SK-N-MC (cell line): ENCODE measurements at regions not wholly inside any gene's neighbourhood (a gene's known extent, or its start where the extent isn't known, plus 50 kb on each side); places are given as distances from the start of the nearest gene placed in this dataset.

Source experiments
- DNase-seq: peaks from one replicate; pipeline ENCODE4 v3.0.0-alpha.2; 2011; ENCODE audit warnings: low read depth, low spot score
- H3K27ac ChIP-seq: fragments of 200-600 bp; sonication (generic); 2 replicates; pipeline ENCODE4 v1.5.1; 2016; ENCODE audit warnings: mixed run types
- H3K36me3 ChIP-seq: fragments of 200-600 bp; sonication (generic); 2 replicates; pipeline ENCODE4 v1.6.1; 2017; ENCODE audit warnings: antibody characterized with exemption, low read length, mixed read lengths; ENCODE audit not compliant: insufficient read depth
- H3K4me3 ChIP-seq: fragments of 200-600 bp; sonication (generic); 2 replicates; pipeline ENCODE4 v1.5.1; 2016
- H3K9ac ChIP-seq: fragments of 200-600 bp; sonication (generic); 2 replicates; pipeline ENCODE4 v1.8.0; 2017; ENCODE audit warnings: mixed run types, mixed read lengths; ENCODE audit not compliant: insufficient read length
- H3K9me3 ChIP-seq: fragments of 200-600 bp; sonication (generic); 2 replicates; pipeline ENCODE4 v1.6.1; 2017; ENCODE audit warnings: low read depth, mild to moderate bottlenecking, antibody characterized with exemption, low read length, moderate library complexity, mixed read lengths
- EZH2 ChIP-seq: fragments of 200-600 bp; sonication (generic); IDR thresholded peaks from one replicate; pipeline ENCODE4 v1.6.1; 2017; ENCODE audit warnings: antibody characterized with exemption
- FOXP2 ChIP-seq: optimal IDR thresholded peaks from 2 replicates; pipeline ENCODE3; 2011; ENCODE audit warnings: mild to moderate bottlenecking, moderate library complexity; ENCODE audit not compliant: insufficient read depth; ENCODE audit errors: extremely low read length, control extremely low read depth
- POLR2AphosphoS5 ChIP-seq: IDR thresholded peaks from 2 replicates; pipeline ENCODE4 v1.6.1; 2012; ENCODE audit warnings: mild to moderate bottlenecking, low read depth, low read length, borderline replicate concordance

- DNase-seq = no peak
- Histone ChIP-seq H3K27ac (no peak overlapping the region), H3K36me3 (no peaks in the 10 kb centered on the region), H3K9ac (no peak overlapping the region), H3K4me3 (no peak overlapping the region), H3K9me3 (no peaks in the 10 kb centered on the region)
- TF ChIP-seq FOXP2 (no peak), POLR2AphosphoS5 (no peak), EZH2 (no peak)
Measured at GRCh38 chr6:8760951-8761350, 325.6 kb upstream of the SLC35B3 start.

- no peak for DNase-seq
- Histone ChIP-seq H3K9ac (no peak overlapping the region), H3K9me3 (no peaks in the 10 kb centered on the region), H3K36me3 (no peaks in the 10 kb centered on the region), H3K27ac (no peak overlapping the region), H3K4me3 (no peak overlapping the region)
- TF ChIP-seq POLR2AphosphoS5 (no peak), FOXP2 (no peak)
Measured at GRCh38 chr6:8758412-8758811, 323.1 kb upstream of the SLC35B3 start.

DNA sequence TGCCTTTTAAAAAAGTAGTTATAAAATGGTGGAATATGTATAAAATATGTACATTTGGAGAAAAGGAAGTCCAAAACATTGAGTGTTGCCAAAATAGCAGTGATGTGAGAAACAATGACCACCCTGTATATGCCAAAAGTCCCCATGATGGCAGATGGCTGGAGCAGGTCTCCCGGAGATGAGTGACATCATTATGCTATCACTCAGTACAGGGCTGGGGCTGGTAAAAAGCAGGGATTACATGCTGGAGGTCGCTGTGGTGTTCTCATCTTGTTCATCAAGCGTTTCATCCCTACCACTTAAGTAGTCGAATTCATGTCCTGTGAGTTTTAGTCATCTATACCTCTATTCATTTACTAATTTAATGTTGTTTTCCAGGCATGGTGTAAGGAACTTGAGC lies 315.3 kb upstream of the SLC35B3 start:
- no peaks in the 10 kb centered on the region for H3K36me3 ChIP-seq
- no peak overlapping the region for H3K4me3 ChIP-seq
- H3K27ac ChIP-seq = no peak overlapping the region
- H3K9ac ChIP-seq = no peak overlapping the region
- no peaks in the 10 kb centered on the region for H3K9me3 ChIP-seq
- TF ChIP-seq FOXP2 = no peak
- no peak for TF ChIP-seq POLR2AphosphoS5
- no peak for TF ChIP-seq EZH2
- DNase-seq = no peak

- no peaks in the 10 kb centered on the region for H3K36me3 ChIP-seq
- H3K9ac ChIP-seq = no peak overlapping the region
- no peak overlapping the region for H3K27ac ChIP-seq
- no peak for TF ChIP-seq EZH2
- TF ChIP-seq FOXP2 = no peak
- TF ChIP-seq POLR2AphosphoS5 = no peak
- no peak overlapping the region for H3K4me3 ChIP-seq
- DNase-seq = peak; percentile 8
- no peaks in the 10 kb centered on the region for H3K9me3 ChIP-seq
Measured at GRCh38 chr6:8749465-8749864, 314.1 kb upstream of the SLC35B3 start.

DNA sequence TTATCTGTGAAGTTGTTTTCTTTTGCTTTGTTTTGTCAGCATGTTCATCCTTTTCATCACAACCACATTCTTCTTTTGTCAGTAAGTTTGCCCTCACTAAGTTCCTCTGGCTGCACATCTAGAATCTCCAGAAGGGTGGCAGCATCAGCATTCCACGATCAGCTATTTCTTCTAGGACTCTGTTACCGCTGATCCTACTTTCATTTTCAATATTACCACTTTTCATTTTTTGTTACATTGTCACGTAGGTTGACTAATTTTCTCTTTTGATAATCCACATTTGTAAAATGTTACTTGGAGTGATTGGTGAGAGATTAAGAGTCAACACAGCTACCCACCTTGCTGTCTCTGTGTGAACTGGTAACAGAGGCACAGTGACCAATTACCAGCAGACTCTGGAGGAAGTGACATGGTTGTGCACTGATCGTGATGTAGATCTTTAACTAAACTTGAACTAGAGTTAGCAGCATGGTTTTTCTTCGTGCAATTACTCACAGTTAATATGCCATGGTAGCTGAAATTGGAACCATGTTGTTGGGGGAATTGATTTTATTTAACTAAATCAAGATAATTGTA lies 307.9 kb upstream of the SLC35B3 start:
- no peak for TF ChIP-seq EZH2
- no peak for TF ChIP-seq POLR2AphosphoS5
- no peak for TF ChIP-seq FOXP2
- DNase-seq = no peak
- no peak overlapping the region for H3K27ac ChIP-seq
- H3K36me3 ChIP-seq = no peaks in the 10 kb centered on the region
- no peak overlapping the region for H3K9ac ChIP-seq
- no peaks in the 10 kb centered on the region for H3K9me3 ChIP-seq
- no peak overlapping the region for H3K4me3 ChIP-seq

DNA sequence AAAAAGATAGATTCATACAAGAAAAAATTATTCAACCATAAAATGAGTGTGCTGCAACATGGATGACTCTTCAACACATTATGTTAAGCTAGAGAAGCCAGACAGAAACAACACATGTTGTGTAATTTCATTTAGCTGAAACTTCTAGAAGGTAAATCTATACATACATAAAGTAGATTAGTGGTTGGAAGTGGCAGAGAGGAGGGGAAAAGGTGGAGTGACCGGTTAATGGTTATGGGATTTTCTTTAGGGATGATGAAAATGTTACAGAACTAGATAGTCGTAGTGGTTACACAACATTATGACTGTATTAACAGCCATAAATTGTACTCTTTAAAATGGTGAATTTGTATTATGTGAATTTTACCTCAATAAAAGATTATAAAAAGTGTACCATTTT lies 304.1 kb upstream of the SLC35B3 start:
- Histone ChIP-seq H3K36me3 (0 out of 2 replicates have a peak, but pooled peaks cover 3% of the 10 kb centered on the region), H3K27ac (no peak overlapping the region), H3K9ac (no peak overlapping the region), H3K9me3 (no peaks in the 10 kb centered on the region), H3K4me3 (no peak overlapping the region)
- TF ChIP-seq FOXP2 (no peak), EZH2 (no peak), POLR2AphosphoS5 (no peak)
- DNase-seq = no peak

DNA sequence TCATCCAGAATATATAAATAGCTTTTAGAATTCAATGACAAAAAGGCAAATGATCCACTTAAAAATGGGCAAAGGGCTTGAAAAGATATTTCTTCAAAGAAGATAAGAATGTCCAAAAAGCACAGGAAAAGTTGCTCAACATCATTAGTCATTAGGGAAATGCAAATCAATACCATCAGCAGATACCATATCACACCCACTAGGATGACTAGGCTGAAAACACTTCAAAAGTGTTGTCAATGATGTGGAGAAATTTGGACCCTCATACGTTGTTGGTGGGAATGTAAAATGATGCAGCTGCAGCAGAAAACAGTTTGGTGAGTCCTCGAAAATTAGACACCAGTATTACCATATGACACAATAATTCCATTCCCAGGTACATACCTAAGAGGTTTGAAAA lies 303.6 kb upstream of the SLC35B3 start:
- TF ChIP-seq EZH2 (no peak), POLR2AphosphoS5 (no peak), FOXP2 (no peak)
- Histone ChIP-seq H3K9me3 (no peaks in the 10 kb centered on the region), H3K36me3 (0 out of 2 replicates have a peak, but pooled peaks cover 3% of the 10 kb centered on the region), H3K27ac (no peak overlapping the region), H3K4me3 (no peak overlapping the region), H3K9ac (no peak overlapping the region)
- DNase-seq = no peak

GRCh38 chr6:8736156-8736895 lies 301.0 kb upstream of the SLC35B3 start:
- peak; percentile 62 for DNase-seq
- Histone ChIP-seq H3K4me3 (peak overlapping the region; percentile 63), H3K27ac (peak overlapping the region; percentile 95), H3K9ac (peak overlapping the region; percentile 46), H3K36me3 (0 out of 2 replicates have a peak, but pooled peaks cover 3% of the 10 kb centered on the region), H3K9me3 (no peaks in the 10 kb centered on the region)
- TF ChIP-seq FOXP2 (no peak), POLR2AphosphoS5 (peak; percentile 36; the same call in 1 of the 2 replicates), EZH2 (no peak)

DNA sequence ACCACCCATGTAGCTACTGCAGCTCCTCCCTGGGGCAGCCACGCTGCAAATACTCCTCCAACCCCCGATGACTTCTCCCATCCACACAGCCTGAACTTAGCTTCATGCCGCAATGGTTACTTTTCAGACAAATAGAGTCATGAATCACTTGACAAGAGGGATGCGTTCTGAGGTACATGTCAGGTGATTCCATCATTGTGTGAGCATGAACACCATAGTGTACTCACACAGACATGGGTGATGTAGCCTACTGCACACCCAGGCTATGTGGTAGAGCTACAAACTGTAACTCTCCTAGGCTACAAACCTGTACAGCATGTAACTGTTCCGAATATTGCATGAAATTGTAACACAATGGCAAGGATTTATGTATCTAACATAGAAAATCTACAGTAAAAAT lies 298.5 kb upstream of the SLC35B3 start:
- TF ChIP-seq FOXP2 (no peak), EZH2 (no peak), POLR2AphosphoS5 (no peak)
- no peak overlapping the region for H3K9ac ChIP-seq
- no peaks in the 10 kb centered on the region for H3K9me3 ChIP-seq
- no peak for DNase-seq
- H3K4me3 ChIP-seq = no peak overlapping the region
- H3K36me3 ChIP-seq = 0 out of 2 replicates have a peak, but pooled peaks cover 3% of the 10 kb centered on the region
- H3K27ac ChIP-seq = no peak overlapping the region
